ENCODE measurements at regions not wholly inside any gene's neighbourhood (a gene's known extent, or its start where the extent isn't known, plus 50 kb on each side); places are given as distances from the start of the nearest gene placed in this dataset.

DNA sequence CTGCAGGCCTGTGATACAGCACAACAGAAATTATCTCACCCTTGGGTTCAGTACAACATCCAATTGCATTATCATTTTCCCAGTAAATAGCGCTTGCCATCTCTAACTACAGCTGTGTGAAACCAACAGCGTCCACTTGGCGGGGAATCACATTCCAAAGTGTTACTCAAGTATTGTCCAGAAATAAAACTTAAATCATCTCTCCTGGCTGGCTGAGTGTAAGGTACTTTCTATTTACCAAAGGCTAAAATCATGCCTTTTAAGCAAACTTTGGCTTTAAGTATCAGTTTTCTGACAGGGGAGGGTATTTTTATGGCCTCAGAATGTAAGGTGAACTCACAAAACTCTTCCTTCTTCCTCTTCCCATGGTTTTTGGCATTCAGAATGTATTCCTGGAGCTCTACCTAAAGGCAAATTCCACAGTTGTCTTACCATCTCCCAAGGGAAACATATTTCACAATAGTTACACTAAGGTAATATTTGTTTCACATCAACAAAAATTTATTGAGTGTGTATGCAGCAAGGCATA lies 205.6 kb upstream of the MPDZ start:
- DNase-seq: no peak
- no peaks in the 10 kb centered on the region for H3K9me2 ChIP-seq (replicated peaks; ENCODE audit: insufficient read depth, low read length)
- H2AFZ ChIP-seq (ENCODE audit: low read length): no peak overlapping the region

GRCh38 chr9:13484186-13484585 lies 204.7 kb upstream of the MPDZ start:
- Histone ChIP-seq H4K20me1 (ENCODE audit: insufficient read depth, low read length) (no peaks in the 10 kb centered on the region), H3K9me3 (replicated peaks; ENCODE audit: insufficient read depth, low read length) (no peaks in the 10 kb centered on the region), H3K4me3 (ENCODE audit: low read length) (no peak overlapping the region), H3K27me3 (replicated peaks; ENCODE audit: insufficient read depth, low read length) (no peaks in the 10 kb centered on the region), H2AFZ (ENCODE audit: low read length) (no peak overlapping the region), H3K27ac (ENCODE audit: low read length) (no peak overlapping the region), H3K4me2 (ENCODE audit: low read depth, low read length) (no peak overlapping the region), H3F3A (ENCODE audit: insufficient read depth, low read length) (no peaks in the 10 kb centered on the region), H3K9me2 (replicated peaks; ENCODE audit: insufficient read depth, low read length) (no peaks in the 10 kb centered on the region), H3K4me1 (ENCODE audit: low read length) (no peaks in the 10 kb centered on the region), H3K79me2 (ENCODE audit: low read length) (no peaks in the 10 kb centered on the region), H3K9ac (ENCODE audit: low read length) (no peak overlapping the region), H3K36me3 (replicated peaks; ENCODE audit: insufficient read depth, low read length) (no peaks in the 10 kb centered on the region)
- DNase-seq: no peak
- TF ChIP-seq EZH2phosphoT487 (IDR thresholded peaks at IDR 0.05; ENCODE audit: low read length): no peak
- TF ChIP-seq EZH2 (optimal IDR thresholded peaks at IDR 0.05; ENCODE audit: low read depth, low read length): no peak
- TF ChIP-seq, protein P1, sequence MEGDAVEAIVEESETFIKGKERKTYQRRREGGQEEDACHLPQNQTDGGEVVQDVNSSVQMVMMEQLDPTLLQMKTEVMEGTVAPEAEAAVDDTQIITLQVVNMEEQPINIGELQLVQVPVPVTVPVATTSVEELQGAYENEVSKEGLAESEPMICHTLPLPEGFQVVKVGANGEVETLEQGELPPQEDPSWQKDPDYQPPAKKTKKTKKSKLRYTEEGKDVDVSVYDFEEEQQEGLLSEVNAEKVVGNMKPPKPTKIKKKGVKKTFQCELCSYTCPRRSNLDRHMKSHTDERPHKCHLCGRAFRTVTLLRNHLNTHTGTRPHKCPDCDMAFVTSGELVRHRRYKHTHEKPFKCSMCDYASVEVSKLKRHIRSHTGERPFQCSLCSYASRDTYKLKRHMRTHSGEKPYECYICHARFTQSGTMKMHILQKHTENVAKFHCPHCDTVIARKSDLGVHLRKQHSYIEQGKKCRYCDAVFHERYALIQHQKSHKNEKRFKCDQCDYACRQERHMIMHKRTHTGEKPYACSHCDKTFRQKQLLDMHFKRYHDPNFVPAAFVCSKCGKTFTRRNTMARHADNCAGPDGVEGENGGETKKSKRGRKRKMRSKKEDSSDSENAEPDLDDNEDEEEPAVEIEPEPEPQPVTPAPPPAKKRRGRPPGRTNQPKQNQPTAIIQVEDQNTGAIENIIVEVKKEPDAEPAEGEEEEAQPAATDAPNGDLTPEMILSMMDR (IDR thresholded peaks at IDR 0.05; ENCODE audit: low read length): no peak

More for the DNA sequence above, 205.6 kb upstream of the MPDZ start:
- Histone ChIP-seq H3K27ac (ENCODE audit: low read length) (no peak overlapping the region), H3K4me1 (ENCODE audit: low read length) (no peaks in the 10 kb centered on the region), H3K4me2 (ENCODE audit: low read depth, low read length) (no peak overlapping the region), H4K20me1 (ENCODE audit: insufficient read depth, low read length) (no peaks in the 10 kb centered on the region), H3K4me3 (ENCODE audit: low read length) (no peak overlapping the region), H3K27me3 (replicated peaks; ENCODE audit: insufficient read depth, low read length) (no peaks in the 10 kb centered on the region), H3K9ac (ENCODE audit: low read length) (no peak overlapping the region), H3K36me3 (replicated peaks; ENCODE audit: insufficient read depth, low read length) (no peaks in the 10 kb centered on the region), H3K9me3 (replicated peaks; ENCODE audit: insufficient read depth, low read length) (no peaks in the 10 kb centered on the region), H3F3A (ENCODE audit: insufficient read depth, low read length) (no peaks in the 10 kb centered on the region), H3K79me2 (ENCODE audit: low read length) (no peaks in the 10 kb centered on the region)
- no peak for TF ChIP-seq EZH2 (optimal IDR thresholded peaks at IDR 0.05; ENCODE audit: low read depth, low read length)
- no peak for TF ChIP-seq EZH2phosphoT487 (IDR thresholded peaks at IDR 0.05; ENCODE audit: low read length)
- TF ChIP-seq, protein P1 (IDR thresholded peaks at IDR 0.05; ENCODE audit: low read length): no peak

DNA sequence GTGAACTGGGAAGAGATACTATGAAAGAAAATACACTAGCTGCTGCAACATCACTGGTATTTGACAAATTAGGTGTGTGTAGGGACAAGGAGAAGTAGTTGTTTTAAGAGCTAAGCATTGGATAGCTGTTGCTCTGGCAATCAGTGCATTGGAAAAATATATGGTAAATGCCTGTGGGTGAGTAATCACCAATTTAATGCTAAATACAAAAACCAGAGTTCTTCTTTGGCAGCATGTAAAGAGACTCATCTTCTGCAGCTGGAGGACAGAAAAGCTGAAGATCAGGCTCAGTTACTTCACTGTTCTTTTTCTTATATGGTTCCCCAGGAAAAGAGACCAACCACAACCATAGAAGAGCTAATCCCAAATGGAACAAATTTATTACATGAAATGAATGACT lies 201.8 kb upstream of the MPDZ start:
- Histone ChIP-seq H3K4me3 (ENCODE audit: low read length) (no peak overlapping the region), H3K9ac (ENCODE audit: low read length) (no peak overlapping the region), H3K27me3 (replicated peaks; ENCODE audit: insufficient read depth, low read length) (no peaks in the 10 kb centered on the region), H3K9me2 (replicated peaks; ENCODE audit: insufficient read depth, low read length) (no peaks in the 10 kb centered on the region), H3K4me1 (ENCODE audit: low read length) (no peaks in the 10 kb centered on the region), H3K27ac (ENCODE audit: low read length) (no peak overlapping the region), H4K20me1 (ENCODE audit: insufficient read depth, low read length) (no peaks in the 10 kb centered on the region), H3K79me2 (ENCODE audit: low read length) (no peaks in the 10 kb centered on the region), H3K4me2 (ENCODE audit: low read depth, low read length) (no peak overlapping the region), H3F3A (ENCODE audit: insufficient read depth, low read length) (no peaks in the 10 kb centered on the region), H2AFZ (ENCODE audit: low read length) (no peak overlapping the region), H3K36me3 (replicated peaks; ENCODE audit: insufficient read depth, low read length) (no peaks in the 10 kb centered on the region), H3K9me3 (replicated peaks; ENCODE audit: insufficient read depth, low read length) (no peaks in the 10 kb centered on the region)
- no peak for DNase-seq
- TF ChIP-seq EZH2 (optimal IDR thresholded peaks at IDR 0.05; ENCODE audit: low read depth, low read length) (no peak), EZH2phosphoT487 (IDR thresholded peaks at IDR 0.05; ENCODE audit: low read length) (no peak)
- TF ChIP-seq, protein P1 (IDR thresholded peaks at IDR 0.05; ENCODE audit: low read length): no peak
